H1 (cell line): ENCODE measurements at regions not wholly inside any gene's neighbourhood (a gene's known extent, or its start where the extent isn't known, plus 50 kb on each side); places are given as distances from the start of the nearest gene placed in this dataset.
A peak's percentile ranks its signal among the peaks of the same experiment; 100 is the strongest.

Experiments used
- CTCF ChIA-PET: fragments of 300-600 bp; sonication (Branson Sonifier 250); formaldehyde crosslinking; loops from one replicate; lab custom pipeline; 2021; ENCODE audit not compliant: partially characterized antibody; lab: Charles Lee
- POLR2A ChIA-PET: fragments of 300-600 bp; sonication (Branson Sonifier 250); formaldehyde crosslinking; loops from one replicate; lab custom pipeline; 2021; ENCODE audit warnings: inconsistent platforms; ENCODE audit not compliant: partially characterized antibody; lab: Charles Lee
- DNase-seq, 2 experiments: peaks; one replicate each; pipeline versions ENCODE4 v3.0.0 to v3.0.0-alpha.2; 2010 to 2022; ENCODE audit warnings: low spot score in 2 of 2, low read depth in 1 of 2, mixed read lengths in 1 of 2
- FAIRE-seq: peaks from 2 replicates; lab custom pipeline; 2011; peaks lifted over from hg19 to GRCh38; lab: Jason Lieb, UNC
- H2AFZ ChIP-seq: 2 replicates; pipeline ENCODE4 v1.8.1; 2012; ENCODE audit warnings: low read length, inconsistent platforms
- H2AK5ac ChIP-seq: 2 replicates; pipeline ENCODE4 v1.6.1; 2013; ENCODE audit warnings: low read depth, low read length
- H2BK120ac ChIP-seq: replicated peaks from 2 replicates; pipeline ENCODE3; 2013; ENCODE audit warnings: low read depth, low read length, inconsistent platforms
- H2BK12ac ChIP-seq: 2 replicates; pipeline ENCODE4 v1.6.1; 2013; ENCODE audit warnings: low read depth, low read length
- H2BK15ac ChIP-seq: 2 replicates; pipeline ENCODE4 v1.6.1; 2013; ENCODE audit warnings: low read length
- H2BK20ac ChIP-seq: 2 replicates; pipeline ENCODE4 v1.6.1; 2013; ENCODE audit warnings: low read length
- H2BK5ac ChIP-seq: 2 replicates; pipeline ENCODE4 v1.6.1; 2013; ENCODE audit warnings: low read depth, low read length
- H3K14ac ChIP-seq: 2 replicates; pipeline ENCODE4 v1.6.1; 2013; ENCODE audit warnings: inconsistent platforms; ENCODE audit not compliant: insufficient read length
- H3K18ac ChIP-seq: 2 replicates; pipeline ENCODE4 v1.6.1; 2013; ENCODE audit warnings: low read length; ENCODE audit errors: extremely low read depth
- H3K23ac ChIP-seq: 2 replicates; pipeline ENCODE4 v1.6.1; 2013; ENCODE audit warnings: inconsistent platforms; ENCODE audit not compliant: insufficient read length
- H3K23me2 ChIP-seq: 2 replicates; pipeline ENCODE4 v1.6.1; 2013; ENCODE audit warnings: low read depth, low read length
- H3K27ac ChIP-seq: 2 replicates; pipeline ENCODE4 v1.6.1; 2011; ENCODE audit warnings: low read depth, low read length, inconsistent platforms
- H3K27me3 ChIP-seq, 4 experiments: replicated peaks in 1 of 4; 1 replicate in 1 of 4; 2 replicates in 3 of 4; pipeline versions ENCODE4 v1.6.1 to v1.8.1; 2011 to 2013; ENCODE audit warnings: low read length in 3 of 4, mild to moderate bottlenecking in 3 of 4, inconsistent platforms in 2 of 4, mixed read lengths in 2 of 4, moderate library complexity in 1 of 4; ENCODE audit not compliant: control insufficient read depth in 3 of 4, insufficient read depth in 3 of 4; ENCODE audit errors: extremely low read depth in 1 of 4
- H3K36me3 ChIP-seq, 4 experiments: 2 replicates each; pipeline versions ENCODE4 v1.6.1 to v1.8.1; 2011 to 2013; ENCODE audit warnings: mild to moderate bottlenecking in 4 of 4, low read length in 3 of 4, moderate library complexity in 2 of 4, control low read depth in 1 of 4, inconsistent platforms in 1 of 4; ENCODE audit not compliant: insufficient read depth in 4 of 4, control insufficient read depth in 2 of 4
- H3K4ac ChIP-seq: replicated peaks from 2 replicates; pipeline ENCODE3; 2013; ENCODE audit warnings: low read length, low read depth, mixed read lengths, inconsistent platforms; ENCODE audit not compliant: insufficient read length
- H3K4me1 ChIP-seq, 4 experiments: replicated peaks in 1 of 4; 1 replicate in 1 of 4; 2 replicates in 3 of 4; pipeline versions ENCODE4 v1.6.1 to v1.8.1; 2011 to 2013; ENCODE audit warnings: low read length in 3 of 4, inconsistent platforms in 2 of 4, mixed read lengths in 1 of 4; ENCODE audit not compliant: insufficient read depth in 4 of 4, control insufficient read depth in 3 of 4
- H3K4me2 ChIP-seq, 2 experiments: 2 replicates each; pipeline versions ENCODE4 v1.6.1 to v1.8.1; 2011 to 2013; ENCODE audit warnings: low read depth in 2 of 2, low read length in 2 of 2, control low read depth in 1 of 2, inconsistent platforms in 1 of 2, mild to moderate bottlenecking in 1 of 2; ENCODE audit not compliant: insufficient read depth in 1 of 2
- H3K4me3 ChIP-seq, 4 experiments: fragments of 200-600, 300-600 bp in 1 of 4; sonication (generic), shearing (Covaris generic), sonication (Bioruptor Twin) in 1 of 4; 2 replicates each; pipeline versions ENCODE4 v1.5.1 to v1.8.1; 2011 to 2016; ENCODE audit warnings: low read length in 4 of 4, low read depth in 3 of 4, control low read depth in 2 of 4, inconsistent platforms in 2 of 4, mild to moderate bottlenecking in 2 of 4, mixed read lengths in 1 of 4, moderate library complexity in 1 of 4; ENCODE audit not compliant: insufficient read depth in 2 of 4; ENCODE audit errors: extremely low read depth in 1 of 4
- H3K56ac ChIP-seq: replicated peaks from 2 replicates; pipeline ENCODE3; 2013; ENCODE audit warnings: low read depth, mild to moderate bottlenecking, mixed read lengths, low read length, inconsistent platforms; ENCODE audit not compliant: insufficient read length
- H3K79me1 ChIP-seq: 2 replicates; pipeline ENCODE4 v1.6.1; 2013; ENCODE audit warnings: low read depth, low read length, control low read depth
- H3K79me2 ChIP-seq, 2 experiments: 2 replicates each; pipeline versions ENCODE4 v1.6.1 to v1.8.1; 2012 to 2013; ENCODE audit warnings: low read length in 2 of 2, mild to moderate bottlenecking in 2 of 2, inconsistent platforms in 1 of 2; ENCODE audit not compliant: insufficient read depth in 2 of 2, control insufficient read depth in 1 of 2
- H3K9ac ChIP-seq, 4 experiments: replicated peaks in 1 of 4; 1 replicate in 1 of 4; 2 replicates in 3 of 4; pipeline versions ENCODE4 v1.6.1 to v1.8.1; 2011 to 2013; ENCODE audit warnings: low read depth in 3 of 4, low read length in 3 of 4, control low read depth in 2 of 4, mild to moderate bottlenecking in 2 of 4, moderate library complexity in 2 of 4, inconsistent platforms in 1 of 4; ENCODE audit errors: extremely low read depth in 1 of 4
- H3K9me3 ChIP-seq, 2 experiments: 2 replicates each; pipeline versions ENCODE4 v1.6.1 to v1.8.1; 2012 to 2013; ENCODE audit warnings: mild to moderate bottlenecking in 2 of 2, moderate library complexity in 2 of 2, control low read depth in 1 of 2, inconsistent platforms in 1 of 2, low read depth in 1 of 2, low read length in 1 of 2, mixed read lengths in 1 of 2; ENCODE audit not compliant: insufficient read depth in 2 of 2
- H4K20me1 ChIP-seq, 2 experiments: replicated peaks in 1 of 2; 2 replicates each; pipeline versions ENCODE3 to v1.8.1; 2011 to 2013; ENCODE audit warnings: inconsistent platforms in 2 of 2, low read length in 2 of 2, mild to moderate bottlenecking in 1 of 2; ENCODE audit not compliant: insufficient read depth in 2 of 2, control insufficient read depth in 1 of 2
- H4K5ac ChIP-seq: 2 replicates; pipeline ENCODE4 v1.6.1; 2013; ENCODE audit warnings: low read length, low read depth, mixed read lengths, inconsistent platforms; ENCODE audit not compliant: insufficient read length
- H4K8ac ChIP-seq: 2 replicates; pipeline ENCODE4 v1.8.0; 2013; ENCODE audit warnings: mild to moderate bottlenecking, moderate library complexity, low read length, inconsistent platforms; ENCODE audit not compliant: insufficient read depth; ENCODE audit errors: extremely low read depth
- H4K91ac ChIP-seq: replicated peaks from 2 replicates; pipeline ENCODE3; 2013; ENCODE audit warnings: low read length, mixed read lengths, inconsistent platforms; ENCODE audit not compliant: insufficient read length
- CEBPB ChIP-seq: IDR thresholded peaks from 2 replicates; pipeline ENCODE4 v1.6.1; 2012; ENCODE audit warnings: low read depth, low read length
- CTCF ChIP-seq, 3 experiments: IDR thresholded peaks; 1 replicate in 2 of 3; 2 replicates in 1 of 3; pipeline versions ENCODE4 v1.5.1 to v1.6.1; 2011; ENCODE audit warnings: low read length in 3 of 3, mild to moderate bottlenecking in 3 of 3, inconsistent platforms in 2 of 3, low read depth in 1 of 3, moderate library complexity in 1 of 3; ENCODE audit not compliant: insufficient read depth in 1 of 3; ENCODE audit errors: control extremely low read depth in 1 of 3
- EP300 ChIP-seq, 2 experiments: IDR thresholded peaks; 1 replicate in 1 of 2; 2 replicates in 1 of 2; pipeline ENCODE4 v1.6.1; 2011 to 2012; ENCODE audit warnings: low read depth in 2 of 2, low read length in 2 of 2, mild to moderate bottlenecking in 2 of 2, borderline replicate concordance in 1 of 2, inconsistent platforms in 1 of 2, moderate library complexity in 1 of 2
- GTF2F1 ChIP-seq: IDR thresholded peaks from 2 replicates; pipeline ENCODE4 v1.6.1; 2012; ENCODE audit warnings: low read depth, low read length, improper control_type of control experiment, borderline replicate concordance
- MAX ChIP-seq: IDR thresholded peaks from 2 replicates; pipeline ENCODE4 v1.6.1; 2012; ENCODE audit warnings: inconsistent platforms
- POLR2A ChIP-seq, 2 experiments: IDR thresholded peaks; 1 replicate in 1 of 2; 2 replicates in 1 of 2; pipeline ENCODE4 v1.6.1; 2011; ENCODE audit warnings: low read depth in 2 of 2, low read length in 2 of 2, mild to moderate bottlenecking in 2 of 2; ENCODE audit errors: control extremely low read depth in 1 of 2
- RFX5 ChIP-seq: IDR thresholded peaks from 2 replicates; pipeline ENCODE4 v1.6.1; 2011; ENCODE audit warnings: low read depth, low read length, improper control_type of control experiment, borderline replicate concordance
- SP1 ChIP-seq: IDR thresholded peaks from 2 replicates; pipeline ENCODE4 v1.6.1; 2011; ENCODE audit warnings: low read depth, low read length
- TAF7 ChIP-seq: optimal IDR thresholded peaks from 2 replicates; pipeline ENCODE3; 2011; ENCODE audit warnings: low read depth, mild to moderate bottlenecking, inconsistent platforms, low read length, moderate library complexity, borderline replicate concordance
- TBP ChIP-seq: IDR thresholded peaks from 2 replicates; pipeline ENCODE4 v1.6.1; 2011; ENCODE audit warnings: low read depth, low read length, improper control_type of control experiment
- TEAD4 ChIP-seq: IDR thresholded peaks from 2 replicates; pipeline ENCODE4 v1.6.1; 2012; ENCODE audit warnings: low read depth, low read length, inconsistent platforms, mixed read lengths
- WGBS, 2 experiments: shearing (Covaris generic) in 1 of 2; methylation state at CpG; one replicate each; pipeline versions ENCODE4 v1.1.6 to v1.1.7; 2013 to 2015; ENCODE audit warnings: low lambda C conversion rate in 2 of 2, mixed read lengths in 2 of 2, inconsistent platforms in 1 of 2, low coverage in 1 of 2, missing lambda C conversion rate in 1 of 2; ENCODE audit not compliant: insufficient replicate concordance in 2 of 2, insufficient coverage in 1 of 2, insufficient read length in 1 of 2; ENCODE audit errors: extremely low coverage in 1 of 2, missing lambda C conversion rate in 1 of 2; 5-methylcytosine and 5-hydroxymethylcytosine counted together

DNA sequence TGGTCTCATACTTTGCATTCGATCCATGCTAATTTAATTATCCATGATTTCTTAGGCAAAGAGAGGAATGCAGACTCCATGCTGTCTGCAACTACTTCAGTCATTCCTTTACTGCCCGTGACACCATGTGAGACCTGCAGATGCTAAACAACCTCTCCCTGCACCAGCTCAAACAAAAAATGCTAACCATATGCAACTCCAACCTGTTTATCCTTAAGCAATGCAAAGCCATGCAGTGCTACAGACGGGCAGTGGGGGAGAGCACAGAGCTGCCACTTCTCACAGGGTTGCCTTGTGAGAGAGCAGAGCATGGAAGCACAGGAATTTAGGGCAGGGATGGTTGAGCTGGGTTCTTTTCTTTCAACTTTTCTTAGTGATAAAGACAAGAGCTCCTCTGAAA is 74.9 kb upstream of the KLHL14 start:
- DNase-seq (peak in 1 of 2 experiments; percentile 17), FAIRE-seq (peak; percentile 96)
- H3K14ac ChIP-seq = no peak overlapping the region
- H2BK5ac ChIP-seq = no peak overlapping the region
- H3K27me3 ChIP-seq = no peaks in the 10 kb centered on the region
- H3K4me3 ChIP-seq = no peak overlapping the region
- H3K18ac ChIP-seq = no peak overlapping the region
- no peak overlapping the region for H3K56ac ChIP-seq
- peak overlapping the region; percentile 16; the same call in 1 of the 2 replicates for H2AFZ ChIP-seq
- H3K4ac ChIP-seq = no peak overlapping the region
- no peaks in the 10 kb centered on the region for H4K20me1 ChIP-seq
- CTCF ChIA-PET = interaction anchor here (0.6 to 2.2 kb wide), 12 partner anchors 14 to 247 kb away, joined by 3 to 10 read pairs (median 3); no protein-coding TSS in a partner anchor
- POLR2A ChIA-PET = no interaction called here
- no peak overlapping the region for H2BK15ac ChIP-seq
- H2BK12ac ChIP-seq = no peak overlapping the region
- H4K91ac ChIP-seq = no peak overlapping the region
- no peaks in the 10 kb centered on the region for H3K79me1 ChIP-seq
- H3K4me1 ChIP-seq = peaks cover 0 to 13% (median under 1%) of the 10 kb centered on the region in 4 experiments; a peak in 2 of 7 replicates
- 36% methylated on average over 3 of the region's 3 CpGs; no CpG with 5 or more reads in 1 of the 2 experiments for WGBS, 2 experiments
- no peak overlapping the region for H3K23ac ChIP-seq
- no peak overlapping the region for H4K8ac ChIP-seq
- H3K36me3 ChIP-seq = no peaks in the 10 kb centered on the region
- H3K9ac ChIP-seq = no peak overlapping the region
- H2BK120ac ChIP-seq = no peak overlapping the region
- H4K5ac ChIP-seq = no peak overlapping the region
- no peaks in the 10 kb centered on the region for H3K23me2 ChIP-seq
- H2AK5ac ChIP-seq = no peak overlapping the region
- H3K27ac ChIP-seq = no peak overlapping the region
- H3K9me3 ChIP-seq = peaks cover 0 to 4% of the 10 kb centered on the region in 2 experiments; a peak in 1 of 4 replicates
- H3K79me2 ChIP-seq = no peaks in the 10 kb centered on the region
- H3K4me2 ChIP-seq = peak overlapping the region; percentile 14 to 35; a peak in 2 of 4 replicates
- H2BK20ac ChIP-seq = no peak overlapping the region
- TF ChIP-seq MAX = peak; percentile 49
- TF ChIP-seq RFX5 = no peak
- TF ChIP-seq CTCF (IDR thresholded peaks at IDR 0.05; ENCODE audit: control extremely low read depth in 1 of 3, insufficient read depth in 1 of 3, low read depth in 1 of 3, low read length in 3 of 3) = peak in 2 of 3 experiments; percentile 5 to 51; a peak in 2 of 4 replicates
- TF ChIP-seq TBP = 0 out of 2 replicates have a peak, but pooled peaks have one; percentile 29
- TF ChIP-seq TEAD4 = 0 out of 2 replicates have a peak, but pooled peaks have one; percentile 38
- 0 out of 2 replicates have a peak, but pooled peaks have one; percentile 38 for TF ChIP-seq CEBPB
- peak; percentile 67; the same call in 1 of the 2 replicates for TF ChIP-seq SP1
- no peak for TF ChIP-seq GTF2F1
- peak in 1 of 2 experiments; percentile 41; a peak in 1 of 3 replicates for TF ChIP-seq POLR2A (IDR thresholded peaks at IDR 0.05; ENCODE audit: control extremely low read depth in 1 of 2, low read depth in 2 of 2, low read length in 2 of 2)
- no peak for TF ChIP-seq EP300 (IDR thresholded peaks at IDR 0.05; ENCODE audit: borderline replicate concordance in 1 of 2, low read depth in 2 of 2, low read length in 2 of 2)
- TF ChIP-seq TAF7 = no peak
